ENCODE measurements at regions not wholly inside any gene's neighbourhood (a gene's known extent, or its start where the extent isn't known, plus 50 kb on each side); places are given as distances from the start of the nearest gene placed in this dataset.
"Not testable (repeated sequence)": the region's sequence is repeated elsewhere in the genome, so short reads cannot be mapped to it uniquely, and the experiment has no call there.

DNA sequence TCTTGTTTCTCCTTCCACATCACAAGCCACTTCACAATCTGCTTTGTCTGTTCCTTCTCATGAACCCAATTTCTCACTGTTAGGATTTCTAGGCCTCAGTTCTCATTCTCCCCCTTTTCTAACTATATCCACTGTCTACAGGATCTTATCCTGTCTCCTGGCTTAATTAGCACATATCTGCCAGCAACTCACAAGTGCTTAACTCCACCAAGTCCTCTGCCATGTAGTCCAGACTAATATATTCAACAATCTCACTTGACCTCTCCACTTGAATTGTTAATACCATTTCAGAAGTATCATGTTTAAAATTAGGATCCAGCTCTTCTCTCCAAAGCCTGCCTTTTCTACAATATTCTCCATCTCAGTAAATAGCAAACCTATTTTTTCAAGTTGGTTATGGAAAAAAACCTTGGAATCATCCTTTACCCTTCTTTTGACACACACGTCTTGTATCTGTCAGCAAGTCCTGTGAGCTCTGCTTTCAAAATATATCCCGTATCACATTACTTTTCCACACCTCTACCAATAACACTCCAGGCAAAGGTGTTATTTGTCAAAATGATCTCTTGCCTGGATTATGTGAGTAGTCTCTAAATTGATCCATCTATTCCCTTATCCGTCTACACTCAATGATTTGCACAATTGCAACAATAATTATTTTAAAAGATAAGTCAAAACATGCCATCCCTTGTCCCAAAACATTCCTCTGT, 127.2 kb upstream of the SLIT2 start:
- no peak for DNase-seq (ENCODE audit: low read depth in 2 of 2)

DNA sequence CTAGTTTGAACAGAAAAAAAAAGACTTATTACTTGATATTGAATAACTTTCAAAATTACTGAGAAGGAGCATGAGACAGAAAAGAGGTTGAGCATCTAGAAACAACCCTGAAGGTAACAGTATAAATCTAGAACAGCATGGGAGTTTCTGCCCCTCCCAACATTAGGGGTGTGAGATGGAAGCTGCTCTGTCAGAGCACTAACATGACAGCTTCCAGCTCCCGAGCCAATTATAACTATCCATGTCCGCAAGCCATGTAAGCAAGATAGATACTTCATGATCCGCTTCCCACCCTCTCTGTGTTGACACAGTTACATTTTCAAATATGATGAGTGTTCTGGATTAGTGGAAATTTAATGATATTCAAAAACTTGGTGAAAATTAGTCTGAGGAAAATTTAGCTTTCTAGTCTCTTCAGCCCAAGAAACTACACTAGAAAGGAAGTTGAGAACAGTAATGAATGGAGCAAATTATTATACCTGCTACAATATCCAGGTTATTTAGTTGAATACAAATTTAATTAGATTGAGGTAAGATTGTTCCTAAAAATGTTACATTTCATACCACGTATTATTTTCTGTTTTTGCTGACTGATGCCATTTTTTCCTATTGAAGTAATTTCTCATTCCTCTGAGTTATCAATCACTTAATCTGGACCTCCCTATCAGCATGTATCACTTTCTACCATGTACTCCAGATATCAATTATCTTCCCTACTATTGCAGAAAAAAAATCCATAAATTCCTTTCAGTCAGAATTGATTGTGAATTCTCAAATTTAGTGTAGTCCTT, 129.3 kb upstream of the SLIT2 start:
- DNase-seq (ENCODE audit: low read depth in 2 of 2) = no peak

DNA sequence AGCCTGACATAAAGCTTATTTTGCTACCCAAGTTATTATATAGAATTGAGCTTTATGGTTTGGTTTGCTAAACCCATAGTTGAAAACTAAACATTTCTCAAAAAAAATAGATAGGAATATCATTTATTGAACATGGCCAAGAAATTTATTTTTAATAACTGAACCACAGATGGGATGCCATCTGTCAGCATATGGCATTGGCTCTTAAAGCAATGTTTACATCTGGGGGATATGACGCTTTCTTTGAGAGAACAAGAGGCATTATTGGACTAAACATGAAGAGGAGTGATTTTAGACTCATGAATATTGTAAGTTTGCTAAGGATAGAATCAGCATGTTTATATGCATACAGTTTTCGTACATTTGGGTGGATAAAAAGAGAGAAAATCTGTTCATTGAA, 132.6 kb upstream of the SLIT2 start:
- no peak for DNase-seq (ENCODE audit: low read depth in 2 of 2)

DNA sequence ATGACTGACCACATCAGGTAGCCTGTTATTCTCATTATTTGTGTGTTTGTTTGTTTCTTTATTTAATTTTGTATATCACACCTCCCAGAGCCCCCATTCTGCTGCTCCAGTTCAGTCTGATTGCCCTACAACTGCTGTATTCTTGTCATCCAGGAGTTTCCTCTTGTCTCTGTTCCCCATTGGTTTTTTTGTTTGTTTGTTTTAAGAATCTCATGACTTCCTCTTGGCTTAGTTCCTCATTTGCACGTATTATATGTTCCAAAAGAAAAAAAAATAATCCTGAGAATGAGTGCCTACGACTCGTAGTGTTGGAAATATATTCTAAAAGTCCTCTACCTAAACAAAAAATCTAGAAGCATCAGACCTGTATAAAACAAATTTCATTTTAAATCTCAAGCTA, 142.3 kb upstream of the SLIT2 start:
- DNase-seq (ENCODE audit: low read depth in 2 of 2) = no peak

DNA sequence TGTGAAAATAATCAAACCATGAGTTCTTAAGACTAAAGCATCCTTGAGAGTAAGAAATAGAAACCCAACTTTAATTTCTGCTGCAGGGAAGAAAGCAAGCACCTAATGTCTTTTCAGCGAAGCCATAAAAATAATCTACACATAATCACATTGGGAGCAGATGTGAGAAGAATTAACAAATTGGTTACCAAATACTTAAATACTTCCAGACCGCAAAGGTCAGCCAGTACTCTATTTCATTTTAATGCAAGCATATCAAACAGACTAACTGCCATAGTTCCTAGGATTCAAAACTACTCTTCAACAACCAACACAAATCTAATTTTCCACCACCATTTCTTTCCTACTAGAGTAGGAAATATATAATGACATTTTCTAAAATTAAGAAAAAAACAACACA, 144.8 kb upstream of the SLIT2 start:
- DNase-seq (ENCODE audit: low read depth in 2 of 2) = peak; percentile 63 to 71

DNA sequence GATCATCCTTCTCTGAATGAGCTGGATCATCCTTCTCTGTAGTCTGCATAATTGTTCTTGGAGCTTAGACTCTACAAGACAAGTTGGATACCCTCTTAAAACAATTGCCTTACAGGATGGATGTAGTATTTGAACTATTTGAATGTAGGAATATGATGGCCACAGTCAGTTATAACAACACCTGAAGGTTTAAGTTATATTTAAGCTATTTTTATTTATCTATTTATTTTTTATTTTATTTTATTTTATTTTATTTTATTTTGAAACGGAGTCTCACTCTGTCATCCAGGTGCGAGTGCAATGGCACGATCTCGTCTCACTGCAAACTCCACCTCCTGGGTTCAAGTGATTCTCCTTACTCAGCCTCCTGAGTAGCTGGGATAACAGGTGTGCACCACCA, 149.9 kb upstream of the SLIT2 start:
- no peak for DNase-seq (ENCODE audit: low read depth in 2 of 2)

DNA sequence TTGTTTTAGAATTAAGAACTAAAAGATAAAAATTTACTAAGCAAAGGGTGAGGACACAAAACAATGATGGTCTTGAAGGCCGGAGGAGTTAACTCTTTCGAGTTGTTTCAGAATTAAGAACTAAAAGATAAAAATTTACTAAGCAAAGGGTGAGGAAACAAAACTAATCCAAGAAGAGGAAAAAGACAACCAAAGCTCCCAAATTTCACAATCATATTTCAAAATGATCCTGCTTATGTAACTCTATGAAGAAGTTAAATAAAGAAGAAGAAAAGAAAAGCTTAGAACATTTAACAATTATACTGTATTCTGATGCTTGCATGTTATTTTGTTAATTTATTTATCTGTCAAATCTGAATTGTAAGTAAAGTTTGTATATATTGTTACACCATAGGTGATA, 154.8 kb upstream of the SLIT2 start:
- no peak for DNase-seq (ENCODE audit: low read depth in 2 of 2)

DNA sequence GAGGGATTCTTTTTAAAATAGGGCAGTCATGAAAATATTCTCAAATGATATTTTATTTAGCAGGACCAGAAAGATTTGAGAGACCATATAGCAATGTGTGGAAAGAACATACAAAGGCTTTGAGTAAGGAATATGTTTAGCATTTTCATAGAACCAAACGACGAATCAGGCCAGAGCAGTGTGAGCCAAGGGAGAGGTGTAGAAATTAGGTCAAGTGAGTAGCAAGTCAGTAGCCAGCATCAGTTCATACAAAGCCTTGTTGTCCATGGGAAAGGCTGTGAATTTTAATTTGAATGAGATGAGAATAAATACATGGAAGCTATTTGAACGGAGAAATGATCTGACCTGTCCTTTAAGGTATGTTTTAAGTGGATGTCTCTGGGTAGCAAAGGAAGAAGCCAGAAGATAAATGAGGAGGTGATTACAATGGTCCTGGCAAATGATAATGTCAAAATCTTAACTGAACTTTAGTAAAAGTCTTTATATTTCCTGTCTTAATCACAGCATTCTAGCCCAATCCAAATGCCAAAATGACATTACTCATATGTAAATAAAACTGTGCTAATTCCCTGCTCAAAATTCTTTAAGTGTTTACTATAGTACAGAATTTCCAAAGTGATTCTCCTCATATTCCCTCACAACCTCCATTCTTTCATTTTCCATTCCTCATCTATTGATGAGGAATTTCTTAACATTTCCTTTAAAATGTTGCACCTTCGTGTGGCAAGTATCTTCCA, 155.7 kb upstream of the SLIT2 start:
- DNase-seq (ENCODE audit: low read depth in 2 of 2) = no peak

DNA sequence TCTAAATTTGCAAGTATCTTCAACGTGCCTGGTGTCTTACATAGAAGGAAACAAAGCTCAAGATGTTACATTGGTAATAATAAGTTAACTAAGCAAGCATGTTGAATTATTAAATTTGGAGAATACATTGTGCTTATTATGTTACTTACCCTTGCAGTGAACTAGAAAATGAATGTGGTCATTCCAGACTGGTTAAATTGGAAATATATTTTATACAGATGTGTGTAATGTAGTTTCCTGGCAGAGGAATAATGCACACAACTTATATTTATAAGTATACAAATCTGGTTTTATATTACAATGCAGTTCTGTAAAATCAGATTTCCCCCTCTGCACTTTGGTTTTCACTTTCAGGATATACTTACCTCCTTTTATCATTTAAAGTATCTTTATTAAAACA, 159.9 kb upstream of the SLIT2 start:
- DNase-seq (ENCODE audit: low read depth in 2 of 2) = no peak

DNA sequence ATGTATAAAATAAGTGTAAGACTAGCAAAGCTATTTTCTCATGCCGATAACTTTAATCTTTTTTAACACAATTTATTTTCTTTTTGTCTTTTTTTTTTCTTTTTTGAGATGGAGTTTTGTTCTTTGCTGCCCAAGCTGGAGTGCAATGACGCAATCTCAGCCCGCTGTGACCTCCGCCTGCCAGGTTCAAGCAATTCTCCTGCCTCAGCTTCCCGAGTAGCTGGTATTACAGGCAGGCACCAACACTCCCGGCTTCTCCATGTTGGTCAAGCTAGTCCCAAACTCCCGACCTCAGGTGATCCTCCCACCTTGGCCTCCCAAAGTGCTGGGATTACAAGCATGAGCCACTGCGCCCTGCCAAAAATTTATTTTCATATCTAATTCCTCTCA, 164.2 kb upstream of the SLIT2 start:
- no peak for DNase-seq (ENCODE audit: low read depth in 2 of 2)

DNA sequence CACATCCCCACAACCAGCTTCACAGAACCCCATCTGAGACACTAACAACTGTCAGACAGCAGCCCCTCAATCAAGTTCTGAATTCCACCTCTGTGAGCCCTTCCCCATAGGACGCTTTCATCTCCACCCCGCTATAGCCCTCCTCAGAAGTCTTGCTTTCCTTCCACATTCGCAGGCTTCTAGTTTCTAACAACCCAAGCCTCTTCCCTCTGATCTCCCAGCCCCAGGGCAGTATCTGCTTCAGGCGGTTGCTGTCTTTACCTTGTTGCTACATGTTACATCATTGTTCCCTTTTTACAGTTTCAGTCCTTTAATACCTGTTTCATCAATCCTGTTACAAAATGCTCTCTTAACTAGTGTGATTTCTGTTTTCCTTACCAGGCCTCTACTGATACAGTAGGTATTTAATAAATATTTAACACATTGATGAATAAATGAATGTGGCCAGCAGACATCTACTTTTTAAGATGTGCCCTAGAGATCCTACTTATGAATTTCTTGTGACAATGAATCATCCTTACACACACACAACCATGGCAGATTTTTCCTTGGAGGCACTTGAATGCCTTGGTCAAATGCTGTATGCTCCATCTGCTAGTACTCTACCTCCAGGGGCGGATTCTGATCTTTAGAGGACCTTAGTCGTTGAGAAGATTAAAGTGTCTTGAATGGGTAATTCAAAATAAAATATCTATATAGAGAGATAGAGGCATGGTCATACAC, 164.7 kb upstream of the SLIT2 start:
- no peak for DNase-seq (ENCODE audit: low read depth in 2 of 2)

DNA sequence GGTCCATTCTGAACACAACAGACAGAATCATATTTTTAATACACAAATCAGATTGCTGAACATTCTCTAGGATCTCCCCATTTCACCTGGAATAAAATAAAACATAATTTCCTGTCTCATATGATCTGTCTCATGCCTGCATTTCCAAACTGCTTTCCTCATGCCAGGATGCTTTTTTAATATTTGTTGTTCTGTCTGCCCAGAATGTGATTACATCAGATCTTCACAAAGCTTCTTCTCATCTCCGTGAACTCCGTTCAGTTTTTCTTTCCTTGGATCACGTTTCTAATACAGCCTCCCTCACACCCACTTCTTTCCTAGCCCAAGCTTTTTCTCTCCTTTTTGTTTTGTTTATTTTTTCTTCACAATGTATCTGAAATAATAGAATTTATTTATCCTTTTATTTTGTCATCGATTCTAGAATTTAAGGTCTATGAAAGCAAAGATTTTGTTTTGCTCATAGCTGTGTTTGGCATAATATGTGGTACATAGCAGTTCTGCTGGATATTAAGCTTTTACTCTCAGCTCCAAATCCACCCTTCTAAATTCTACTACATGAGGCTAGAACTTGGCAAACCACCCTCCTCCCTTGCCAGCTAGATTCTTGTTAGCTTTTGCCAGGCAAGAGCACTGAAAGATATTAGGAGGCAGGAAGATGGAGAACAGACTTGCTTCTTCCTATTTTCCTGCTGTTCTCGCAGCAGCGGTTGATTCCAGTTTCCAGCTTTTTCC, 165.5 kb upstream of the SLIT2 start:
- DNase-seq (ENCODE audit: low read depth in 2 of 2) = no peak

DNA sequence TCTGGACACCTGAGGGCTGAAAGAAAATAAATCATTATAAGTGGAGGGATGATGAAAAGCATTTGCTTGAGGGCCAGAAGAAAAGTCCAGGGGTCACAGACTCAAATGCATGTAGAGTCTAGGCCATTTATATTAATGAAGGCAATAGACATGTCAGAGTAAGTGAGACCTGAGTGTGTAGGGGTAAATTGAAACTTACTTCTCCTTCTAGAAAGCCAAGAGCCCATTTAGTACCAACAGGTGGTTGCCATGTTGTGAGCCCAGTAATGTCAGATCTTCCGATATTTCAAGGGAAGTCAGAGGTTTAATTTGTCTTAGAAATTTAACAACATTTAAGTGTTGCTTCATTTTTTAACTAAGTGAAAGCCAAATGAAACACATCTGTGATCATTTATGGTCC, 166.1 kb upstream of the SLIT2 start:
- no peak for DNase-seq (ENCODE audit: low read depth in 2 of 2)

DNA sequence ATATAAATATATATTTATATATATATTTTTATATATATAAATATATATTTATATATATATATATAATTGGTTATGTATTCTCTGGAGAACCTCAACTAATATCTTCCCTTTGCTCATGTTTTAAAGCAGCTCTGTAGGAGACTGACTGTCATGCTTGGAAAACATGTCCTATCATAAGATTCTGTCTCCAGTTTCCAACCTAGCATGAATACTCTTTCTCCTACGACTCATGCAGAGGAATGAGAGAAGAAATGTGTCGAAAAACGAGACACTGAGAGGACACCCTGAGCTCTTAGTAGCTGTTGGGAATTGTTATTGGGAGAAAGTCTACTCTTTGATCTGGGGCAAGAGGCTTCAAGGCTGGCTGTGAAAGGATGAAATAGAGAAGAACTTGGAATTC, 166.5 kb upstream of the SLIT2 start:
- no peak for DNase-seq (ENCODE audit: low read depth in 2 of 2)

DNA sequence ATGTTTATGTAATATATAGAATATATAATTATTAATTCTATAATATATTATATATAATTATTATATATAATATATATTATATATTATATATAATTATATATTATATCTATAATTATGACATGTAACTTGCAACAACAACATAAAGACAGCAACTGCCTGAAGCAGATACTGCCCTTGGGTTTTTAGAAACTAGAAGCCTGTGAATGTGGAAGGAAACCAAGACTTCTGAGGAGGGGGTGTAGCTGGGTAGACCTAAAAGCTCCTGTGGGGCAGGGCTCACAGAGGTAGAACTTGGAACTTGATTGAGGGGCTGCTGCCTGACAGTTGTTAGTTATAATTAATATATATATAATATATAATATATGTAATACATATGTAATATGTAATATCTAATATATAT, 167.2 kb upstream of the SLIT2 start:
- no peak for DNase-seq (ENCODE audit: low read depth in 2 of 2)

DNA sequence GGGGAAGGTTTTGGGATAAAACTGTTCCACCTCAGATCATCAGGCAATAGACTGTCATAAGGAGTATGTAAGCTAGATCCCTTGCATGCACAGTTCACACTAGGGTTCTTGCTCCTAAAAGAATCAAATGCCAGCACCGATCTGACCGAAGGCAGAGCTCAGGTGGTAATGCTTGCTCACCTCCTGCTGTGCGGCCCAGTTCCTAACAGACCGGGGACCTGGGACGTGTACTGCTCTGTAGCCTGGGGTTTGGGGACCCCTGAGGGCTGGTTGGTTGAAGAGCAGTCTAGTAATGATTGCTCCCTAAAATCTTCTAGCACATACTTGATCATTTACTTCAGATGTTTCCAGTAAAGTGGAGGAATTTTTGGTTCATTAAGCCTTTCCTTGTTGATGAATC, 173.1 kb upstream of the SLIT2 start:
- DNase-seq (ENCODE audit: low read depth in 2 of 2) = no peak

DNA sequence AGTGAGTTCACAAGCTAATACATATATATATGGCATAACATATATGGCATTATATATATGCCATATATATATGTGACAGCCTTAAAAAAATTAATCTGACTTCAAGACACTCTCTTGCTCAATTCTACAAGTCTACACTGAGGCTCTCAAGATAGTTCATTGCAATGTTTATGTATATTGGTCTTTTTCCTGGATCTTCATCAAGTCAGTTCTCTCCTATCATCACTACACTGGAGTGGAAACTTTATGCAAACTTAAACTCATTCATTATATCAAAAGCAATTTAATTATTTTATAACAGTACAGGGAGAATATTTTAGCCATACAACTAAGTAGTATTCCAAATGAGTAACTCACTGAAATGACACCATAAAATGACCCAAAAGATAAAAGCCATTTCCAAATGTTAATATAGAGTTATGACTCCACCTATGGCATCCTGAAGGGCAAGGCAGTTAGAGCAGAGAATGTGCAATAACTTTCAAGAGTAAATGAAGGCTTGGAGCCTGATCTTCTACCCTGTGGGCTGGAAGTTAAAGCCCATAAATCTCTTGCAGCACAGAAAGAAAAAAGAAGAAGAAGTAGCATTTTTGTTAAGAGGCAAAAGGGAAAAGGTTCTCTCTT, 176.3 kb upstream of the SLIT2 start:
- no peak for DNase-seq (ENCODE audit: low read depth in 2 of 2)

DNA sequence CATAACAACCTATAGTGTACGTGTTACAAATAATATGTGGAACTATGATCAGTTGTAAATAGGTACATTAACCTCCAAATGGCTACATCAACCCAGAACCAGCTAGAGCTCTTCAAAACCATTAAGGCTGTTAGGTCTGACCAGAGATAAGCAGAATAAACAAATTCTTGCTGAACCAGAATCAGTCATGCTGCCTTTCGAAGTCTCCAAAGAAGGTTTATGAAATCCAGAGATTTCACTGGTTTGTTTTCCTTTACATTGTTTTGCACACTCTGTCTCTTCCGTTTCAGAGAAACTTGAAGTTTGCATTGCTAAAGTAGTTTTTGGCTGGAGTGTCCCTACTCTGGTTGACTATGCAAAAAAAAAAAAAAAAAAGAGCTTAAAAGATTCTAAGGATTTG, 177.3 kb upstream of the SLIT2 start:
- no peak for DNase-seq (ENCODE audit: low read depth in 2 of 2)

DNA sequence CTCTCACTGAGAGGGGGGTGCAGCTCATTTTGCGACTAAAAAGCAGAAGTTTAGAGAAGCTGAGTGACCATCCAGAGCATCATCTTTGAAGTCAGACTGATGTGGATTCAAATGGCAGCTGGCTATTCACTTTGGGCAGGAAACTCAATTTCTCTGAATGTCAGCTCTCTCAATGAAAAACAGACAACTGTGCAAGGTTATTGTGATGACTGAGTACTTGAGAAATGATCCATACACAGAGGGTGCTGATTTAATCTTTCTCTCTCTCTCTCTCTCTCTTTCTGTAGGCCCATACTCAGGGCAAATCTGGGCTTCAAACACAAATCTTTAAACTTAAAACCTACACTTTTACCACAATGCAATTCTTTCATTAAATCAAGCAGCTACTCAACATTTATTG, 185.8 kb upstream of the SLIT2 start:
- DNase-seq (ENCODE audit: low read depth in 2 of 2) = no peak

DNA sequence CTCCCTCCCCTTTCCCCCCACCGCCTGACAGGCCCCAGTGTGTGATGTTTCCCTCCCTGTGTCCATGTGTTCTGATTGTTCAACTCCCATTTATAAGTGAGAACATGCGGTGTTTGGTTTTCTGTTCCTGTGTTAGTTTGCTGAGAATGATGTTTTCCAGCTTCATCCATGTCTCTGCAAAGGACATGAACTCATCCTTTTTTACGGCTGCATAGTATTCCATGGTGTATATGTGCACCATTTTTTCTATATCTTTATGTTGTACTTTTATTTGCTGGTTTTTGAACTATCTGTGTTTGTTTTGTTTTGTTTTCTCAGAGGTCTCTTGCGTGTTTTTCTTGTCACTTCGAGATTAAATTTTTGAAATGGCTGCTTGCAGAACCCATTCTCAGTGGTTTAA, 188.8 kb upstream of the SLIT2 start:
- DNase-seq (ENCODE audit: low read depth in 2 of 2) = not testable (repeated sequence)

DNA sequence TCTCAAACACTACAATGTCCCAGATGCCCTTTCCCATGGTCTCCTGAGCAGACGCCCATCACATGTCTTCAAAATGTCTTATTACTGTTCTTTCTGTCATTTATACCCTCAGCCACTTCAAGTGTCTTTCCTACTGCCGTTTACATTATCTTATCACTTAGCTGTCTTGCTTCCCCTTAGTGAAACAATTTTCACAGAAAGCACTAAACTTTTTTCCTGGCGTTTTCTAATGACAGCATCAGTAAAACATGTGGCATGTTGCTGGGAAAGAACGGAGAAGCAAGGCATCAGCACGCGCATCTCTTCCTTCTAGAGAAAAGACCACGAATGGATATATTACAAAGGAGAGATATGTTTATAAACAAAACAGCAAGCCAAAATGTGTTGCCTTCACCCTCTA, 189.7 kb upstream of the SLIT2 start:
- no peak for DNase-seq (ENCODE audit: low read depth in 2 of 2)
